ENCODE measurements at regions not wholly inside any gene's neighbourhood (a gene's known extent, or its start where the extent isn't known, plus 50 kb on each side); places are given as distances from the start of the nearest gene placed in this dataset.

GRCh38 chr6:91435630-91436029 lies 848.8 kb upstream of the MAP3K7 start:
- H3K4me3 ChIP-seq, result no peak overlapping the region
- H3K27ac ChIP-seq, result no peak overlapping the region
- no peak for DNase-seq (ENCODE audit: low spot score)
- no peak for TF ChIP-seq CTCF (IDR thresholded peaks at IDR 0.05)

- no peak for DNase-seq (ENCODE audit: low spot score)
- Histone ChIP-seq H3K4me3 (no peak overlapping the region), H3K27ac (no peak overlapping the region)
- TF ChIP-seq CTCF (IDR thresholded peaks at IDR 0.05), result no peak
Observed at GRCh38 chr6:91434576-91434975, 847.7 kb upstream of the MAP3K7 start.

GRCh38 chr6:91433660-91434534 lies 847.0 kb upstream of the MAP3K7 start:
- H3K4me3 ChIP-seq, result no peak overlapping the region
- no peak for TF ChIP-seq CTCF (IDR thresholded peaks at IDR 0.05)
- no peak overlapping the region for H3K27ac ChIP-seq
- no peak for DNase-seq (ENCODE audit: low spot score)

DNA sequence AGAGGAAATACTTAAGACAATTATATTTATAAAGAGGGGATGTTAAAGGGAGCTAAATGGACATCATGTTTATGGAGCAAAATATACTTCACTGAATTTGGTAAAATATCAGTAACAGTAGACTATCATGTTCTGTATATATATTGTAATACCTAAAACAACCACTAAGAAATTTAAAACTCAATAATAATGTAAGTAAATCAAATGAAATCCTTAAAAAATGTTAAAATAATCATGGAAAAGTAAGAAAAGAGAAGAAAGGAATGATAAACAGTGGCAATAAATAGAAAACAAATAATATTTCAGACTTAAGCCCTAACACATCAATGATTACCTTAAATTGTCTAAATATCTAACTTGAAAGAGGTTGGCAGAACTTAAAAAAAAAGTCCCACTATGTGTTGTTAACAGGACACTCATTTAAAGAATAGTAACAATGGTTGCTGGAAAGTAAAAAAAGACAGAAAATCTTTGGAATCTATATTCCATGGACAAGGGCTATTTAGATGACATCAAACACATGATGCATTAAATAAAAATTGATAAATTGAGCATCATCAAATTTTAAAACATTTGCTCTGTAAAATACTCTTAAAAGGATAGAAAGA lies 842.2 kb upstream of the MAP3K7 start:
- H3K4me3 ChIP-seq, result no peak overlapping the region

DNA sequence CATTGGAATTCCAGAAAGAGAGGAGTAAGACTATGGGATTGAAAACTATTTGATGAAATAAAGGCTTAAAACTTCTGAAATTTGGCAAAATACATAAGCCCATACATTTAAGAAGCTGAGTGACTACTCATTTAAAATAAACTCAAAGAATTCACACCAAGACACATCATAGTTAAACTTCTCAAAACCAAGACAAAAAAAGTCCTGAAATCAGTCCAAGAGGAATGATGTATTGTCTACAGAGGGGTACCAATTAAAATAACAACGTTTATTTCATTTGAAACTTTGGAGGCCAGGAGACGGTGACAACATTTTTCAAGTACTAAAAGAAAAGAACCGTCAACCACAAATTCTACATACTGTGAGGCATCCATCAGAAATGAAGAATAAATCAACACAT lies 841.4 kb upstream of the MAP3K7 start:
- TF ChIP-seq CTCF (IDR thresholded peaks at IDR 0.05), result no peak
- Histone ChIP-seq H3K4me3 (no peak overlapping the region), H3K27ac (no peak overlapping the region)
- no peak for DNase-seq (ENCODE audit: low spot score)

More for the DNA sequence above, 842.2 kb upstream of the MAP3K7 start:
- no peak for TF ChIP-seq CTCF (IDR thresholded peaks at IDR 0.05)
- no peak for DNase-seq (ENCODE audit: low spot score)
- H3K27ac ChIP-seq, result no peak overlapping the region

DNA sequence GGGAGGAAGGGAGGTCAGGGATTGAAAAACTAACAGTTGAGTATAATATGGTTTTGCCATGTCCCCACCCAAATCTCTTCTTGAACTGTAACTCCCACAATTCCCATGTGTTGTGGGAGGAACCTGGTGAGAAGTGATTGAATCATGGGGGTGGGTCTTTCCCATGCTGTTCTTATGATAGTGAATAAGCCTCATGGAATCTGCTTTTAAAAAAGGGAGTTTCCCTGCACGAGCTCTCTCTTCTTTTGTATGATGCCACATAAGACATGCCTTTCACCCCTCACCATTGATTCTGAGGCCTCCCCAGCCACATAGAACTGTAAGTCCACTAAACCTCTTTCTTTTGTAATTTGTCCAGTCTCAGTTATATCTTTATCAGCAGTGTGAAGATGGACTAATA lies 833.4 kb upstream of the MAP3K7 start:
- DNase-seq (ENCODE audit: low spot score), result no peak
- Histone ChIP-seq H3K27ac (no peak overlapping the region), H3K4me3 (no peak overlapping the region)
- TF ChIP-seq CTCF (IDR thresholded peaks at IDR 0.05), result no peak
